Inflammatory macrophage treated with lipopolysaccharide for 1 hour (primary cell): ENCODE measurements at regions not wholly inside any gene's neighbourhood (a gene's known extent, or its start where the extent isn't known, plus 50 kb on each side); places are given as distances from the start of the nearest gene placed in this dataset.

Experiments used
- DNase-seq, 2 donors: peaks; one replicate each; pipeline ENCODE4 v3.0.0-alpha.2; 2020 to 2022

DNA sequence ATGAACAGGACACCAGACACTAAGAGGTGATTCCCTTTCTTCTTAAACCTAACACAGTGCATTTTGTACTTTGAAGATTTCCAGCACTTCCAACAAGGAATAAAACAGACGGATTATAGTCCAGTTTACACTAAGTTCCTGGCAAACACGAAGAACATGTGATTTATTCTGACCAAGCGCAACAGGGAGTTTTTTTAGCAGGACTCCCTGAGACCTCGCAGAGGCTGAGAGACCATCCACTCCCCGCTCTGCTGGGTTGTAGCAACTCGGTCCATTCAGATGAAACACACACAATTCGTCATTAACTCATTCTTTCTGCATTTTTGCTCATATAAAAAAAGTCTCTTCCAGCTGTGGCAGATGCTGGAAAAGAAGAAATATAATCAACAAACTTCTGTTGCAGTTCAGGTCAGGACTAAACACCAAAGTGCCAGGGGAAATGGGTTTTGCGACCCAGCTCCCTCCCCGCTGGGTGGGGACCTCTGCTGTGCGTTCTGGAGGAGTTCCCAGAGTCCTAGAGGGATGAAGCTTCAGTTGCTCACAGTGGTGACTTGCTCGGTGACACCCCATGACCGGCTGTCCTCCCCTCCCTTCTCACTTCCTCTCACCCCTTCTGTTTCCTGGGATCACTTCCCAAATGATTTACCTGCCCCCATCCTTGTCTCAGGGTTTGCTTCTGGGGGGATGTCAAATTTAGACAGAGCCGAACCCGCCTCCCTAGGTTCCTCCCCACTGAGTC, 52.5 kb downstream of the KCNF1 start:
- DNase-seq = no peak

- DNase-seq = no peak
These were observed 53.6 kb downstream of the KCNF1 start for GRCh38 chr2:10965241-10965843.

GRCh38 chr2:10966056-10966455, 54.3 kb downstream of the KCNF1 start:
- no peak for DNase-seq

GRCh38 chr2:10966741-10967140, 55.0 kb downstream of the KCNF1 start:
- no peak for DNase-seq

GRCh38 chr2:10968176-10968575, 56.4 kb downstream of the KCNF1 start:
- no peak for DNase-seq

DNA sequence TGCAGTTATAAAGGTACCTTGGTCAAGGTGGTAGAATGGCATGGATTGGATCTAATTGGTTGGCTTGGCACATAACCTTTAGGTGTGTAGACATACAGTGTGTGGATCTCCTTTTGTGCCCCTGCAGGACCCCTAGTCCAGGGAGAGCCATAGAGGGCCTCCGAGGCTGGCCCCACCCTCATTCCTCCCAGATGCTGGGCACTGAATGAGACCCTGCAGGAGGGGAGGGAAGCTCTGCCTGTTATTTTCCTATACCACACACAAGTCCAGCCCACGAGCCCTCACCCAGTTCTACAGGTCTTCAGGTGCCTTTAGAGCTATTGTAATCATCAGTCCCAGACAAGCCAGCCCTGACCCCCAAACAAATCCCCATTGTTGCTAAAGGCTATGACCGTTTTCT, 58.9 kb downstream of the KCNF1 start:
- DNase-seq = no peak

DNA sequence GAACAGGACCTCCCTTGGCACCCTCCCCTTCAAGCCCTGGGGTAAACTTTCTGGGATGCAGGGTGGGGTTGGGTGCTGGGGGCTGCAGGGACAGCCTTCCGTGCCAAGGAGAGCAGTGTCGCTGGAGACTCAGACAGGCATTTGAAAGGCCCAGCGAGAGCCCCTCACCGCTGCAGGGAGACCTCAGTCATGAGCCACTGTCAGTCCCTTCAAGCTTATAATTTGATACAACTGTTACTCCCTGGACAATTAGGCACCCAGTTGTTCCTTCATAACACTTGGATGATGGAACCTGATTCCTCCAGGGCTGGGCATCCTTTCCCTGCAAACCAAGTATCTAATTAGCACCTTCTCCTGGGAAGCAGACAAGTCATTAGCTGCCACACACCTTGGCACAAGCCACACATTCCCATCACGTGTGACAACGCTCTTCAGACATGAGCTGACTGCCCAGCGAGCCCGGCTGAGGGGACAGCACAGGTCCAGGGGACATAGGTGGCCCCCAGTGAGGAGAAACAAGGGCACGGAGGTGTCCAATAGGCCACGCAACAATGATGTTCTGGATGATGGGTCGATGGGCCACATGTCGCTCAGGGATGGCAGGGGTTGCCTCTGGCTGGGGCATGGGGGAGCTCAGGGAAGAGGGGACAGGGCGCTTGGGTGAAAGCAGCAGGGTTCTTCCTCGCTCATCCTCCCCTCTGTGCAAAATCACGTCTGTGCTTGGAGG, 59.6 kb downstream of the KCNF1 start:
- DNase-seq = no peak

- peak in 1 of 2 donors; percentile 12 for DNase-seq
These were observed 60.1 kb downstream of the KCNF1 start for GRCh38 chr2:10971888-10972260.

DNA sequence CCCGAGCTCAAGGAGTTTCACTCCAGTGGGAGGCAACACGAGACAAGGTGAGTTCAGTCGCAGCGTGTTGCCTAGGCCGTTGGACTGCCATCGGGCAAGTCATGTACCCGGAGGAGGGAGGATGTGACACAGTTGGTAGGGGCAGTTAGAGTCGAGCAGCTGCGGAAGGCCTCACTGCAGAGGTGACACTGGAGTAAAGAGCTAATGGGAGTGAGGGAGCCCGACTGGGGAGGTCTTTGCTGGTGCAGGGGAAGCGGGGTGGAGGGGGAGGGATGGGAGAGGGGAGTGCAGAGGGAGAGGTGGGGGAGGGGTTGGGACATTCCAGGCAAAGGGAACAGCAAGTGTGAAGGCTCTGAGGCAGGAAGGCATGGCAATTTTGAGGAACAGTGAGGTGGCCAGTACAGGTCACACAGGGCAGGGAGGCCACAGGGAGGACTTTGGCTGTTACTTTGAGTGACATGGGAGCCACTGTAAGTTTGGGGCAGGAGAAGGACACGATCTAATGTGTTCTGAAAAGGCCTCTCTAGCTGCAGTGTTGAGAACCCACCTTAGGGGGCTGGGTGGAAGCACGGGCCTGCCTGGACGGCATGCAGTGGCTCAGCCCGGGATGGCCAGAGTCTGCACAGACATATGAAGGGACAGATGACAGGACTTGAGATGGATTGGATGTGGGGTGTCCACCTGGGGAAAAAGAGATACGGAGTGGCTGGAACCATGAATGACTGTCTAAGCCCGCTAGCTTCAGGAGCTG, 61.1 kb downstream of the KCNF1 start:
- DNase-seq = no peak

GRCh38 chr2:10973766-10974165, 62.0 kb downstream of the KCNF1 start:
- no peak for DNase-seq

DNA sequence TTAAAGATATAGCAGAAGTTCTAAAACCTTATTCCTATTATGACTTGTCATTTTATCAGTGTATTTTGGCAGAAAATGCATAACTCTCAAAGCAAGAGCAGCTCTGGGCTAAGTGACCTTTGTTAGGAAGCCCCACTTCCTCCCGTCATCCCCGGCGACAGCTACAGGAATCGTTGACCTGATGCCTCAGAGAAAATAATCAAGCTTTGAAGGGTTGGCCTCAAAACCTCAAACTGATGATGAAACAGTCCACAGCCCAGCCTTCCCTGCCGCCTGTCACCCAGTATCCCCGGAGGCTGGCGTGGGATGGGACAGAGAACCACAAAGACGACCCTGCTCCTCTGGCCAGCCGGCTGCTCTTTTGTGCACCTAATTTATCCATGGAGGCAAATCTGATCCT, 65.3 kb downstream of the KCNF1 start:
- DNase-seq = peak; percentile 17 to 26

DNA sequence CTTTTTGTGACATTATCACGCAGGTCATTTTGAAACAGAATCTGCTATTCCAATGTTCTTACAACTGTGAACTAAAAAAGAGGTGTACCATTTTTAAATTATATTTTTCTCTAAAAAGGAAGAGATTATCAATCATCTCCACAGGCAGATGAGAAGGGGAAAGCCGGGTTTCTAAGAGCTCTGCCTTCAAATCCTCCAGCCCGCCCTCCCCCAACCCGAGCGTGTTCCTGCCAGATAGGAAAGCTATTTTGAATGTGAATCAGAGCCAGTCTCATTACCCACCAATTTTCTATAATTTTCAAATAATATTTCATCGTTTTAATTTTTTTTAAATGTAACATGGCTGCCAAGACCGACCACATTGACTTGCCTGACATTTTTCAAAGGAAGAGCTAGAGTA, 65.9 kb downstream of the KCNF1 start:
- no peak for DNase-seq

DNA sequence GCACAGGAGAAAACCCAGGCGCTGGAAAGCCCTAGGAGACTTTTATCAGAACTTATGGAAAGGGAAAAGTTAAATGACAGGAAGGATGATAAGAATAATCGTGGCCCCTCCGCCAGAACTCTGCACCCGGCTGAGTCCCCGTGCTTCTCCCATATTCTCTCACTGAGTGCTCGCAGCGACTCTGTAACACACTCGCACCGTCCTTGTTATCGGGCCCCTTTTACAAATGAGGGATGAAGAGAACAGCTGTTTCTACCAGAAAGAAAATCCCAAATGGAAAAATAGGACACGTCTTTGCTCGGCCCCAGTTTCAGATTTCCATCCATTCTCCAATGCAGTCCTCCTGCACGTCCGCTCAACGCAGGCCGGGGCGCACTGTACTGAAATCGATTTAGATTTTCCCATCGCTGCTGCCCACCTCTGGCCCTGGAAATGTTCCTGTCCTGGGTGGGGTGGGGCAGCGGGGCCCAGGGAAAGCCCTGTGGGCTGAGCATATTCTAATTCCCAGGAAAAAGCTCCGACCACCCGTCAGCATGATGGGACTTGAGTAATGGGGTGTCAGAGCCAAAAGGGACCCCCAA, 66.4 kb downstream of the KCNF1 start:
- no peak for DNase-seq

DNA sequence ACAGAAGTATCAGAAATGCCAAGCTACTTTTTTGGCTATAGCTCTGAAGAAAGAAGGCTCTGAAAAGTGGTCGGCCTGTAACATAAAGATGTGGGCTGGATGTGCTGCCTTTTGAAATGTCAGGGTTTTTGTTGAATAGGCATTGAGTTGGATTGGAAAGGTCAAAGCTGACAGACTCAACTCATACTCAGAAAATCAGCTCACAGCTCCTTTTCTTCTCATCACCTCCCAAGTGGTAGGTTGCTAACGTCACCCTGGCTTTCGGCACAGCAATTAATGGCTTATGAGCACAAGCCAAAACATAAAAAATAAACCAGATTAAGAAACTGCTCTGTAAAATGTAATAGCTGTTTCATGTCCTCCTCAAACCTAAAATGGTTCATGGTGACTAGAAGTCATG, 68.3 kb downstream of the KCNF1 start:
- no peak for DNase-seq

- DNase-seq = no peak
These were observed 69.2 kb downstream of the KCNF1 start for GRCh38 chr2:10980886-10981425.

DNA sequence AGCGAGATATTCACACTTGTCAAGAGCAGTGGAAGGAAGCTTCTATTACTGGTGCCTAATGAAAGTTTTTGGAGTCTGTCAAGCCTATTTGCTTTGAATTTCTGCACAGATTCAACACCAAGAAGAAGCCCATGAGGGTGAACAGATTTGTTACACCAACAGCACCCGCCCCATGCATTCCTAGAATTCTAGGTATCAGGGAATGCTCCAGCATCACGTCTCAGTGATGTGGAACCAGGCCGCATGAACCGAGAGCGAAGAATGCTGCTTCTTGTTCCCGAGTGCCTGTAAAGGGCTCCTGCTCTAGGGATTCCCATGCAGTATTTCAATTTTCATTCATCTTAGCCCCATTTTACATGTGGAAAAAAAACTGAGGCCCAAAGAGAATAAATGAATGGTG, 69.7 kb downstream of the KCNF1 start:
- no peak for DNase-seq

DNA sequence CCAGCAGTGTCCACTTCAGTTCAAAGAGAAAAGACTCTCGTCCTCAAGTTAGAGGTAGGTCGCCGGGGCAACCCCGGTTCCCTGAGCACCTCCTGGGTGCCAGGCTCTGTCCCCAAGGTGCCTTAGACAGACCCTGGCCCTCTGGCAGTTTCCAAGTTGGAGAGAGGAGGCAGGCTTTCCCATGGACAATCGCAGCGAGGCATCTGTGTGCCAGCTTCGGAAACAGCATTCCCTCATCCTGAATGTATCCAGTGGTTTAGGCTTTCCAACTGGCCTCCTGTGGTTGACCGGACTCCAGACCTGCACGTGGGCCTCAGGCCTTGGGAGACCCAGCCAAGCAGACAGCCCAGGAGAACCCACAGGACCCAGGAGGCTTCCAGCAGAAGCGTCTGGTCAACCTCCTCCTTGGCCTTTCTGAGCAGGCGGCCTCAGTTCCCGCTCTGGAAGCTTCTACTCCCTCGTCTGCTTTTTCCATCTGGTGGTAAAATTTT, 70.3 kb downstream of the KCNF1 start:
- no peak for DNase-seq

DNA sequence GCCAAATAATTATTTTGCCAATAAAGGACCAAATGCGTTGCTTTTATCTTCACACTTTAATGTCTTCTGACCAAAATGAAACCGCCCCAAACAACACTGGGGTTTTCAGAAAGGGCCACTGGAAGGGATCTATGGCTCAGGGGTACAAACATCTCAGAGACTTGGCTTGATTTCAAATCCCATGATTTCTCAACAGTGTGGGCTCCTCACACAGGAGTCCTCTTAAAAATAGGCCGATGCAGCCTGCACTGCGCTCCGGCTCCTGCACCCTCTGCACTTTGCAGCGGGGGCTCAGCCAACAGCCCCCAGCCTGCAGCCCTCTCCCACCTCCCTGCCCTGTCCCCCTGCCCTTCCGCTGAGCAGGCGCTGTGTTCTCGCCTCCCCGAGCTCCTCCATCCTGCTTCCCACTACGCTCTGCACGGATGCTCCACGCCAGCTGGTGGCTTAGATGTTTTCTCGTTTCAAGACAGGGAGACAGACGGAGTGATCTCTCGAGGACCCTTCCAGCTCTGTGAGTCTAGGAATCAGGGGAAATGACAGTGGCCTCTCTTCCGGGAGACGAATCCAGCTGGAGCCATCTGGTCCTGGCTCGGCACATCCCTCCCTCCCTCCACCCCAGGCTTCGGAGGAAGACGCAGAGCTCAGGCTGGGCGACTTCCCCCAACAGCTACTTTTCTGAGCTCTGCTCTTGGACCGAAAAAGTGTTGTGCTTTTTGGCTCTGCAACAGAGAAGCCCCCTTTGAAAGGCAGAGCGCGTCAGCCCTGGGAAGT, 71.4 kb downstream of the KCNF1 start:
- no peak for DNase-seq

- DNase-seq = no peak
These were observed 72.0 kb downstream of the KCNF1 start for GRCh38 chr2:10983711-10984110.

DNA sequence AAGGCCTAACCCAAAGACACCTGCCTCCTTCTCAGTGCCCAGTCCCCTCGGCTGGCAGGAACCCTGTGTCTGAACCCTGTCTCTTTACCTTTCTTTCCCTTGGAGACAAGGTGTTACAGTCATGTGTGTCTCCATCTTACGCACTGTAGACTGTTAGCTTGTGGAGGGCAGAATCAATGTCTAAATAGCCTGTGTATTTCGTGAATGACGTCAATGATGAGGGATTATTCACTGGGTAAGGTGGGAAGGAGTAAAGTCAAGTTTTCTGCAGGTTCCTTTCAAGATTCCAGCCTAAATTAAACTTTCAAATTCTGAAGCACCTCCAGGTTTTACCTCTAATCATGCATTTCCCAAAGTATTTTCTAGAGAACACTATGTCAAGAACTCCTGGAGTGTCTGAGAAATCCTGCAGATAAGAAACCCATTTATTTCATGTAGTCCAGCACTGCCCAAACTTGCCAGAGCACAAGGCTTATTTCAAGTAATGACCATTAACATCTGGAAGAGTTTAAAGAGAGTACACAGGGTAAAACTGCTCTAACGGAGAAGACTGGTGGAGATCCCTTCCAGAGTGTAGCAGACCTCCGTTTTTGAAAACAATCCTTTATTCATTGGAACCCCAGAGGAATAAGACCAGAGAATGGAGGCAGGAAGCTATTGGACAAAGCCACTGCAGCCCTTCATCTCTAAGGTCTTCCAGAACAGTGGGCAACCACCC, 72.8 kb downstream of the KCNF1 start:
- no peak for DNase-seq

DNA sequence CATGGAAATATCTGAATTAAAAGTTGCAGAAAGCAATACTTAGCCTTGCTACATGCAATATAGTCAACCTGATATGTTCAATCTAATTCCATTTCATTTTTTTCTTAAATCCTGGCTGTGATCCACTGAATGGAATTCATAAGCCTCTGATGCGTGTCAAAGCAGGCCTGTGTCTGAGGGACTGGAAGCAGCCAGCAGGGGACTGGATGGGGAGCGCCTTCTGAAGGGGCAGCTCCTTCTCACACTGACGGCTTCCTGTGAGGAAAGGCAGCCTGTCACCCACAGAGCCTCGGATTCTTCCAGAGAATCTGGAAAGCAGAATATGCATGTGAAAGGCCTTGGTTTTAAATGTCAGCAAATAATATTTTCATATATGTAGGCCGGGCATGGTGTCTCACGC, 73.5 kb downstream of the KCNF1 start:
- DNase-seq = no peak
